HG03064 (cell line): ENCODE measurements at regions not wholly inside any gene's neighbourhood (a gene's known extent, or its start where the extent isn't known, plus 50 kb on each side); places are given as distances from the start of the nearest gene placed in this dataset.
"Not testable (repeated sequence)": the region's sequence is repeated elsewhere in the genome, so short reads cannot be mapped to it uniquely, and the experiment has no call there.

Experiments
- ATAC-seq: cut with Tn5 transposase; IDR thresholded peaks from one replicate; pipeline ENCODE4 v1.9.1; 2021; ENCODE audit warnings: low read depth; ENCODE audit not compliant: unreplicated experiment

GRCh38 chr11:21711341-21711740 is 481.5 kb upstream of the ANO5 start:
- no peak for ATAC-seq

- ATAC-seq, result no peak
These were observed 469.2 kb upstream of the ANO5 start for GRCh38 chr11:21723678-21724077.

- no peak for ATAC-seq
These were observed 465.8 kb upstream of the ANO5 start for GRCh38 chr11:21727102-21727501.

GRCh38 chr11:21736404-21736803 is 456.5 kb upstream of the ANO5 start:
- ATAC-seq, result no peak

GRCh38 chr11:21752475-21753243 is 440.2 kb upstream of the ANO5 start:
- ATAC-seq, result not testable (repeated sequence)

GRCh38 chr11:21753244-21753767 is 439.6 kb upstream of the ANO5 start:
- not testable (repeated sequence) for ATAC-seq

GRCh38 chr11:21761000-21761399 is 431.9 kb upstream of the ANO5 start:
- ATAC-seq, result no peak

GRCh38 chr11:21768388-21768787 is 424.5 kb upstream of the ANO5 start:
- no peak for ATAC-seq

- ATAC-seq, result no peak
These were observed 423.7 kb upstream of the ANO5 start for GRCh38 chr11:21769188-21769587.

- ATAC-seq, result no peak
These were observed 421.8 kb upstream of the ANO5 start for GRCh38 chr11:21771097-21771496.

- ATAC-seq, result no peak
These were observed 418.7 kb upstream of the ANO5 start for GRCh38 chr11:21774212-21774611.

GRCh38 chr11:21775911-21776310 is 417.0 kb upstream of the ANO5 start:
- ATAC-seq, result no peak

- no peak for ATAC-seq
These were observed 408.9 kb upstream of the ANO5 start for GRCh38 chr11:21783954-21784353.

GRCh38 chr11:21785351-21785750 is 407.5 kb upstream of the ANO5 start:
- ATAC-seq, result no peak

GRCh38 chr11:21794306-21794705 is 398.6 kb upstream of the ANO5 start:
- no peak for ATAC-seq

- no peak for ATAC-seq
These were observed 394.7 kb upstream of the ANO5 start for GRCh38 chr11:21798216-21798615.

GRCh38 chr11:21804523-21804922 is 388.4 kb upstream of the ANO5 start:
- ATAC-seq, result not testable (repeated sequence)

- no peak for ATAC-seq
These were observed 386.4 kb upstream of the ANO5 start for GRCh38 chr11:21806508-21806907.

- ATAC-seq, result no peak
These were observed 385.9 kb upstream of the ANO5 start for GRCh38 chr11:21806947-21807346.

- ATAC-seq, result no peak
These were observed 385.5 kb upstream of the ANO5 start for GRCh38 chr11:21807350-21807749.

- ATAC-seq, result no peak
These were observed 382.2 kb upstream of the ANO5 start for GRCh38 chr11:21810650-21811049.

- ATAC-seq, result no peak
These were observed 381.3 kb upstream of the ANO5 start for GRCh38 chr11:21811572-21811971.
